Type B pancreatic cell (in vitro differentiated cells): ENCODE measurements at regions not wholly inside any gene's neighbourhood (a gene's known extent, or its start where the extent isn't known, plus 50 kb on each side); places are given as distances from the start of the nearest gene placed in this dataset.
A peak's percentile ranks its signal among the peaks of the same experiment; 100 is the strongest.

Experiments used
- DNase-seq: peaks from one replicate; pipeline ENCODE4 v3.0.0; 2021; ENCODE audit warnings: mixed read lengths; ENCODE audit not compliant: unreplicated experiment; ENCODE audit errors: extremely low spot score
- H3K27ac Mint-ChIP-seq: 2 replicates; pipeline ENCODE4 v1.8.0; 2021; ENCODE audit warnings: mild to moderate bottlenecking, mixed read lengths
- H3K27me3 Mint-ChIP-seq: 2 replicates; pipeline ENCODE4 v1.8.0; 2021; ENCODE audit warnings: mixed read lengths
- H3K36me3 Mint-ChIP-seq: 2 replicates; pipeline ENCODE4 v1.8.0; 2021; ENCODE audit warnings: mixed read lengths
- H3K4me1 Mint-ChIP-seq: one replicate; pipeline ENCODE4 v1.8.0; 2021; ENCODE audit warnings: mixed read lengths; ENCODE audit not compliant: unreplicated experiment
- H3K4me3 Mint-ChIP-seq: 2 replicates; pipeline ENCODE4 v1.8.0; 2021; ENCODE audit warnings: mild to moderate bottlenecking, mixed read lengths
- H3K9me3 Mint-ChIP-seq: 2 replicates; pipeline ENCODE4 v1.8.0; 2021; ENCODE audit warnings: mixed read lengths
- TF ChIP-seq, protein P1 (sequence below): fragments of 200-600 bp; sonication (generic); conservative IDR thresholded peaks from 2 replicates; pipeline ENCODE4 v1.5.0; 2021; ENCODE audit warnings: antibody characterized with exemption, mild to moderate bottlenecking

DNA sequence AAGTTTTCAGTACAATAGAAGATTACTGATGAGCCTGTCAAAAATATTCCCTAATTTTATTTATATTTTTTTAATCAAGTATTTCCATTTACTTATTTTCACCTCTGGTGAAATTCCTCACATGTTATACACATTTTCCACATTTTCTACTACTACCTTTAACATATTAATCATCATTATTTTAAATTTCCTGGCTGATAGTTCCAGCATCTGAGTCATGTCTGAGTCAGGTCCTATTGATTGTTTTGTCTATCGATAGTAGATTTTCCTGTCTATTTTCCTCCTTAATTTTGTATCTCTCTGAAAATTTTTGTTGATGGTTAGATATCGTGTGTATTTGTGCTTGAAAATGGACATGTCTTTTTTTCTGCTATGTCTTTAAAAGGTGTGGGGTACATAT lies 211.8 kb upstream of the DSEL start:
- no peaks in the 10 kb centered on the region for H3K4me1 Mint-ChIP-seq
- no peaks in the 10 kb centered on the region for H3K36me3 Mint-ChIP-seq
- TF ChIP-seq, protein P1, sequence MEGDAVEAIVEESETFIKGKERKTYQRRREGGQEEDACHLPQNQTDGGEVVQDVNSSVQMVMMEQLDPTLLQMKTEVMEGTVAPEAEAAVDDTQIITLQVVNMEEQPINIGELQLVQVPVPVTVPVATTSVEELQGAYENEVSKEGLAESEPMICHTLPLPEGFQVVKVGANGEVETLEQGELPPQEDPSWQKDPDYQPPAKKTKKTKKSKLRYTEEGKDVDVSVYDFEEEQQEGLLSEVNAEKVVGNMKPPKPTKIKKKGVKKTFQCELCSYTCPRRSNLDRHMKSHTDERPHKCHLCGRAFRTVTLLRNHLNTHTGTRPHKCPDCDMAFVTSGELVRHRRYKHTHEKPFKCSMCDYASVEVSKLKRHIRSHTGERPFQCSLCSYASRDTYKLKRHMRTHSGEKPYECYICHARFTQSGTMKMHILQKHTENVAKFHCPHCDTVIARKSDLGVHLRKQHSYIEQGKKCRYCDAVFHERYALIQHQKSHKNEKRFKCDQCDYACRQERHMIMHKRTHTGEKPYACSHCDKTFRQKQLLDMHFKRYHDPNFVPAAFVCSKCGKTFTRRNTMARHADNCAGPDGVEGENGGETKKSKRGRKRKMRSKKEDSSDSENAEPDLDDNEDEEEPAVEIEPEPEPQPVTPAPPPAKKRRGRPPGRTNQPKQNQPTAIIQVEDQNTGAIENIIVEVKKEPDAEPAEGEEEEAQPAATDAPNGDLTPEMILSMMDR: no peak
- H3K27ac Mint-ChIP-seq: no peak overlapping the region
- no peak for DNase-seq
- H3K4me3 Mint-ChIP-seq: no peak overlapping the region
- H3K9me3 Mint-ChIP-seq: no peaks in the 10 kb centered on the region
- H3K27me3 Mint-ChIP-seq: no peaks in the 10 kb centered on the region

DNA sequence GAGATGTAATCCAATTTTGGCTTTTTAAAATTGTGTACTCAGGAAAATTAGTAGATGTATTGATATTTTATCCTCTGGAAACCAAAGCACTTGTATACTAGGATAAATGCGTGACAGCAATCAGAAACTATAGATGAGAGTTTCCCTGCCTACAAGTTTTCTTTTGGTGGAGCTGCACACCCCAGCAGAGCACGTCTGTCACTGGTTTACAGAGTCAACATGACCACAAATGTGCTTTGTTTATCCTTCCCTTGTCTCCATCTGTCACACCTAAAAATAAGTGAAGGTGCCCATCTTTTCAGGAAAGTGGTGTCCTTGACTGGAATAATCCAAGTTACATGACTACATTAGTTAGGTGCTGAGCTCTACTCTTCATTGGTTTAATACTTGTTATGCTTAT lies 210.4 kb upstream of the DSEL start:
- TF ChIP-seq, protein P1: no peak
- Mint-ChIP-seq H3K9me3 (peaks cover 3% of the 10 kb centered on the region), H3K4me1 (no peaks in the 10 kb centered on the region), H3K27me3 (no peaks in the 10 kb centered on the region), H3K27ac (no peak overlapping the region), H3K4me3 (no peak overlapping the region), H3K36me3 (no peaks in the 10 kb centered on the region)
- no peak for DNase-seq

DNA sequence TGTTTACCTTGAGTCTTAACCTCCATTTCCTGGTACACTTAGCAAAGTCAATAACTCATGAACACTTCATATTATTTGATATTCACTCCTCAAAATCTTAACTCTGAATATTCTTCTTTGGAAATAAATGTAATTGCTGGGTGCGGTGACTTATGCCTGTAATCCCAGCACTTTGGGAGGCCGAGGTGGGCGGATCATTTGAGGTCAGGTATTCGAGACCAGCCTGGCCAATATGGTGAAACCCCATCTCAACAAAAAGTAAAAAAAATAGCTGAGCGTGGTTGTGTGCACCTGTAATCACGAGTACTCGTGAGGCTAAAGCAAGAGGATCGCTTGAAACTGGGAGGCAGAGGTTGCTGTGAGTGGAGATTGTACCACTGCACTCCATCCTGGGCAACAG lies 201.3 kb upstream of the DSEL start:
- Mint-ChIP-seq H3K27me3 (no peaks in the 10 kb centered on the region), H3K27ac (no peak overlapping the region), H3K36me3 (no peaks in the 10 kb centered on the region), H3K9me3 (peaks cover 7% of the 10 kb centered on the region), H3K4me3 (no peak overlapping the region), H3K4me1 (no peaks in the 10 kb centered on the region)
- no peak for DNase-seq
- TF ChIP-seq, protein P1: no peak

DNA sequence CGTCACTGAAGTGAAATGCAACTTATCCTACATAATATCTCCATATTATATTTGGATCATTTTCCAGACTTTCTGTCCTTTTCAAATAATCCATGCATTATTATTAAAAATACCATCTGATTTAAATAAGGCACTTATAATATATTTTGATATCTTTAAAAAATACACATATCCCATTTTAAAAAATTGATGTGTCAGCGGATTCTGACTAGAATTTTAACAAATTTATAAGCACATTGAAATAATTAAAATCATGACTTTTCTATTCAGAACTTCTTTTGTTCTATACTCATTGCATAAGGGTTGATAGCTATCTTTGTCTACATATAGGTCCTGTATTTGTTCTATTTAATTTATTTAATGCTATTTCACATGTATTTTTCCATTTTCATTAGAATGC lies 199.0 kb upstream of the DSEL start:
- Mint-ChIP-seq H3K27ac (no peak overlapping the region), H3K36me3 (no peaks in the 10 kb centered on the region), H3K27me3 (no peaks in the 10 kb centered on the region), H3K4me1 (no peaks in the 10 kb centered on the region), H3K9me3 (no peaks in the 10 kb centered on the region), H3K4me3 (no peak overlapping the region)
- DNase-seq: no peak
- TF ChIP-seq, protein P1: no peak

DNA sequence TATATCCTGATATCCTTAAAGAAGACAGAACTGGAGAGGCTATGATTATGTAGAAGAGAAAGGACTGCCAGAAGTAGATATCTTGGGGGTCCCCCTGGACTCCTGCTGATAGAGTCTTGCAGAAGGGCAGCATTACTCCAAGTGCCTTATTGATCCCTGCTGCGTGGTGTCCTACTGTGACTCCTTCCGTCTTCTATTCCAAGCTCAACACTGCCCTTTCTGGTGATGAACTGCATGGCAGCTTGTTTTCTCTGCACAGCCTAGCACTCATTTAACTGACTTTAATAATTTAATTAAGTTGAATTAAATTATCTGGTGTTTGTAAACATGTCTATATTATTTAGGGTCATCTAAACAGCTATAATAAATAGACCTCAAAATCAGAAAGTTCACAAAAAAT lies 194.1 kb upstream of the DSEL start:
- H3K9me3 Mint-ChIP-seq: no peaks in the 10 kb centered on the region
- no peak overlapping the region for H3K27ac Mint-ChIP-seq
- H3K4me1 Mint-ChIP-seq: no peaks in the 10 kb centered on the region
- H3K27me3 Mint-ChIP-seq: no peaks in the 10 kb centered on the region
- no peak for DNase-seq
- no peaks in the 10 kb centered on the region for H3K36me3 Mint-ChIP-seq
- H3K4me3 Mint-ChIP-seq: no peak overlapping the region
- TF ChIP-seq, protein P1: peak; percentile 48

DNA sequence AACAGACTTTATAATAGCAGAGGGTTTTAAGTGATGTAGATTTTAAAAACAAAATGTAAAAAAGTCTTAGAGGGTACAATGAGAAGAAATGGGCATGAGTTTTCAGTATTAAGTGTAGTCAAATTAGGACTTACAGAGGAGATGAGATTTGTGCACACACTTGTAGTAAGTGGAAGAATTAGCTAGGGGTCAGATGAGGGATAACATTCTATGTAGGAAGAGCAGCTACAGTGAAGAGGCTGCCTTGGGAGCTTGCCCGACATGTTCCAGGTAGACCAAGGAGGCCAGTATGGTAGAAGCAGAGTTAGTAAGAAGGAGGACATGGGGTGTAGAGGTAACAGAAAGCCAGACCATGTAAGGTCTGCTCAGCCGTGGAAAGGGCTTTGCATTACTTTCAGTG lies 189.2 kb upstream of the DSEL start:
- Mint-ChIP-seq H3K4me3 (no peak overlapping the region), H3K9me3 (no peaks in the 10 kb centered on the region), H3K27ac (no peak overlapping the region), H3K27me3 (no peaks in the 10 kb centered on the region), H3K36me3 (no peaks in the 10 kb centered on the region), H3K4me1 (no peaks in the 10 kb centered on the region)
- no peak for DNase-seq
- TF ChIP-seq, protein P1: peak; percentile 24
